Stimulated activated effector memory CD8-positive, alpha-beta T cell treated with anti-CD3 and anti-CD28 coated beads, Interleukin-12 subunit alpha, Interleukin-12 subunit beta, amount 100 ng/mL, for 72 hours (primary cell): ENCODE measurements at regions not wholly inside any gene's neighbourhood (a gene's known extent, or its start where the extent isn't known, plus 50 kb on each side); places are given as distances from the start of the nearest gene placed in this dataset.
"Not testable (repeated sequence)": the region's sequence is repeated elsewhere in the genome, so short reads cannot be mapped to it uniquely, and the experiment has no call there.

Source experiments
- ATAC-seq: fragments of 150-1000 bp; cut with Tn5 transposase; 2 replicates; pipeline ENCODE4 v1.10.0; 2021
- DNase-seq, 2 donors: peaks; one replicate each; pipeline ENCODE4 v3.0.0; 2021 to 2022; ENCODE audit warnings: low spot score in 2 of 2
- H3K27ac Mint-ChIP-seq: one replicate; pipeline ENCODE4 v1.8.0; 2022; ENCODE audit warnings: mild to moderate bottlenecking, mixed read lengths
- H3K36me3 Mint-ChIP-seq: one replicate; pipeline ENCODE4 v1.8.0; 2022; ENCODE audit warnings: mild to moderate bottlenecking, mixed read lengths
- H3K4me1 Mint-ChIP-seq: one replicate; pipeline ENCODE4 v1.8.0; 2022; ENCODE audit warnings: mixed read lengths
- H3K4me3 Mint-ChIP-seq: one replicate; pipeline ENCODE4 v1.8.0; 2022; ENCODE audit warnings: mild to moderate bottlenecking, mixed read lengths
- H3K9me3 Mint-ChIP-seq: one replicate; pipeline ENCODE4 v1.8.0; 2022; ENCODE audit warnings: mixed read lengths

DNA sequence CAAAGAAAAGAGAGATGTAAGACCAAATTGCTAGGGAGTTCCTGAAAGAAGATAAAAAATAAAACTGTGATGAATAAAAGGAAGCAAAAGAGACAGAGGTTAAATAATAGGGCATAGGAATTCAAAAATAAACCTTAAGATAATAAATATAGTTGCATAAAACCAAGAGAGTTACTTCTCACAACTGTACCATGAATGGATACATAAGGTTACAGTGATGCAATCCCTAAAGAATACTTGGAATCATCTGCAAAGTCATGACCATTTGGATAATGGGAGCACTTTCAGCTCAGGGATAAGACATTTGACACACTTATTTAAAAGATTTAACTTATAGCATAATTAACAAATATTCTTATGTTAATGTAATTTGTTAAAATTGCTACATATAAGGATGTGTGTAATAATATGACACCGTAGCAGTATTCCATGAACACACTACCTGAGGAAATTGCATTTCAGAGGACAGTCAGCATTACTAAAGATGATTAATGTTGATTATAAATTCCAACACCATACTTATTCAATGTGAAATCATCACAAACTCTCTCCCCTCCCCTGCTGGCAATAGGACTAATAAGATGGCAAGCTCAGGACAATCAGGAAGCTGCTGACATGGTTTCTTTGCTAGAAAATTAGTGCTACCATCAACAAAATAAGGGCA is 202.1 kb upstream of the AKR1E2 start:
- no peak for DNase-seq
- no peak overlapping the region for H3K27ac Mint-ChIP-seq
- H3K4me1 Mint-ChIP-seq: no peaks in the 10 kb centered on the region
- no peak overlapping the region for H3K4me3 Mint-ChIP-seq
- H3K36me3 Mint-ChIP-seq: no peaks in the 10 kb centered on the region
- ATAC-seq: no peak
- H3K9me3 Mint-ChIP-seq: peaks cover 5% of the 10 kb centered on the region

DNA sequence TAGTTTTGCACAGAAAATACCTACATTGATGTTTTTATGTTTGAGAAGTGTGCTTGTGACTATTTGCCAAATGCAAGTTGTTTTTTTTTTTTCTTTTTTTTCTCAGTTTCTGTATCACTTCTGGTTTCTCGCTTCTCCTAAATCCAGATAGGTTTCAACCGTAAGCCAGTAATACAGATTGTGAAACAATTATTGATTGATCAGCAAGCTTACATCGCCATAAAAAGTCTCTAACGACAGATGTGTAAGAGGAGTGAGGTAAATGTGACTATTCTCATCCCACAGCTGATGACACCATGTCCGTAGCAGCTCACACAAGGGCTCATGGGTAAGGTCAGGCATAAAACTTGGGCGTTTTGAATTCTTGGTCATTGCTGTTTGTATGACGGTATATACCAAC is 202.8 kb upstream of the AKR1E2 start:
- Mint-ChIP-seq H3K4me3 (no peak overlapping the region), H3K4me1 (no peaks in the 10 kb centered on the region)
- no peak for ATAC-seq

DNA sequence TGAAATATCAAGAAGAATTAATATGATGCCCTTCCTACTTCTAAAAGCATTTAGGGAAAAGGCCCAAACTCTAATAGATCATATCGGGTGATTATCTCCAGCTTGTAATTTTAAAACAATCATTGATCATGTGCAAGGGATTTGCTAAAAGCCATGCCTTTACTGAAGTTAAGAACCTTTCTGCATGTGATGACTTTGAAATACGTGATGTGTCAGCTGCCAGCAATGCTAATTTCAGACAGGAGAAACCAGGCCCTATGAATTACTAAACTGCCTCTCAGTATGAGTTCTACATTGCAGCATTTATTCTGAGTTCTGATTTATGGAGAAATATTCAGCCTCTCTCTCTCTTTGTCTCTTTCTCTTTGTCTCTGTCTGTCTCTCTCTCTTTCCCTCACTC is 203.6 kb upstream of the AKR1E2 start:
- DNase-seq: no peak
- Mint-ChIP-seq H3K9me3 (peaks cover 5% of the 10 kb centered on the region), H3K27ac (no peak overlapping the region), H3K4me1 (no peaks in the 10 kb centered on the region), H3K36me3 (no peaks in the 10 kb centered on the region), H3K4me3 (no peak overlapping the region)
- no peak for ATAC-seq

More for the DNA sequence above, 202.8 kb upstream of the AKR1E2 start:
- Mint-ChIP-seq H3K9me3 (peaks cover 5% of the 10 kb centered on the region), H3K27ac (no peak overlapping the region), H3K36me3 (no peaks in the 10 kb centered on the region)
- no peak for DNase-seq

DNA sequence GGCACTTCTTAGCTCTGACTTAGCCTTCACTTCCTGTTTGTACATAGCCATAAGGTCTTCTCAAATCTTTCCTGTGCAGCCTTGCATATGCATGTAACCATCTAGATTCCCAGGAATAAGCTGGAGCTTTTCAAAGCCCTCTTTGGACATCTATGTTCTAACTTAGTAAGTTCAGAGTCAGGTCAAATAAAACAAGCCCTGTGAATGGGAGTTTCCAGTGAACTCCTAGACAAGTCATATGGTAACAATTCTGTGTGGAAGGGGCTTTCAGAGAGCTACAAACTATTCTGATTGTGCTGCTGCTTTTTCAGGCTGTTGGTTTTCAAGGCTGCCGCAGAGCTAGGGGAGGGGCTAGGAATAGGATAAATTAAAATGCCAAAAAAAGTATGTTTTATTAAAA is 208.4 kb upstream of the AKR1E2 start:
- Mint-ChIP-seq H3K36me3 (no peaks in the 10 kb centered on the region), H3K27ac (no peak overlapping the region), H3K4me1 (no peaks in the 10 kb centered on the region), H3K9me3 (peaks cover 12% of the 10 kb centered on the region), H3K4me3 (no peak overlapping the region)
- ATAC-seq: no peak
- no peak for DNase-seq

DNA sequence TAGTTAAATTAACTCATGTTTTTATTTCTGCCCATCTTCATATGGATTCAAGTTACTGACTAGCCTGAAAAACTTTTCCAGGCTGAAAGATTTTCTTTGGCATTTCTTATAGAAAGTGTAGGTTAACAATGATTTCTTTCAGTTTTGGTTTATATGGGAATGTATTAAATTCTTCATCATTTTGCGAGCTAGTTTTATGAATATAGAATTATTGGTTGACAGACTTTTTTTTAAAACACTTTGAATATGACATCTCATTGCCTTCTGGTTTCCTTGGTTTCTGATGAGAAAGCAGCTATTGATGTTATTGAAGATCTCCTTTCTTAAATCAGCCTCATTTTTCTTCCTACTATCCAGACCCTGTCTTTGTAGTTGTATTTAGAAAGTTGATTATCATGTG is 211.0 kb upstream of the AKR1E2 start:
- Mint-ChIP-seq H3K36me3 (no peaks in the 10 kb centered on the region), H3K27ac (no peak overlapping the region), H3K4me1 (no peaks in the 10 kb centered on the region), H3K4me3 (no peak overlapping the region), H3K9me3 (peaks cover 12% of the 10 kb centered on the region)
- no peak for DNase-seq
- ATAC-seq: no peak

DNA sequence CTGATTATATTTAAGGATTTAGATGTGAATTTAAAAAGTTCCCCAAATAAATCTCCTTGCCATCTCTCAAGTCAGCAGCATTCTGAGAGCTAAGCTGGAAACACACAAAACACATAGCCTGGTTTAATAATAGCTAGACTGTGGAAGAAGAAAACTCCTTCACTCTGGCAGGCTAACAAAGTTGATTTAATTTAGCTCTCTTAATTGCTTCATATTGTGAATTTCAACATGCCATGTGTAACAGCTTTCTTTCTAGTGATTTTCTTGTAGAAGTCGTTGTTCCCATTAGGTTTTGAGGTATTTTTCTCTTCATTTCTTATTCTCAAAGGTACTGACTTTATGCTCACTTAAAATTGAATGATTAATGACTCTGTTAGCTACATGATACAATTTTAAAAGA is 216.8 kb upstream of the AKR1E2 start:
- ATAC-seq (no peak), DNase-seq (no peak)
- Mint-ChIP-seq H3K36me3 (no peaks in the 10 kb centered on the region), H3K9me3 (no peaks in the 10 kb centered on the region), H3K4me1 (no peaks in the 10 kb centered on the region), H3K27ac (no peak overlapping the region), H3K4me3 (no peak overlapping the region)

DNA sequence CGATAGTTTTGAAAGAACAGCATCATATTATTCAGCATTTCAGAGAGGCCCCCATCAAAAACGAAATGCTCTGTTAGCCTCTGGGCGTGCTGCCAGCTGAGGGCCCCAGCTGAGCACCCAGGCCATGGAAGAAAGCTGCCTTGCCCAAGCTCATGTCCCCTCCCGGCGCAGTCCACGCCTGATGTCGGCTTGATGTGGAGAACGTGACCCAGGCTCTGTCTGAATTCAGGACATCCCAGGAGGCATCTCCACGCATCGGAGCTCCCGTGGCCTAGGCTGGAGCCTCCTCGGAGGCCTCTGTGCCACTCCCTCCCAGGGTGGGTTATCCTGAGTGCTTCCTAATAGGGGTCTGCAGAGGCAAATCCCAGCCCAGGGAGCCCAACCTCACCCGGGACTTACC is 218.3 kb upstream of the AKR1E2 start:
- DNase-seq: no peak
- H3K4me3 Mint-ChIP-seq: no peak overlapping the region
- no peak for ATAC-seq

DNA sequence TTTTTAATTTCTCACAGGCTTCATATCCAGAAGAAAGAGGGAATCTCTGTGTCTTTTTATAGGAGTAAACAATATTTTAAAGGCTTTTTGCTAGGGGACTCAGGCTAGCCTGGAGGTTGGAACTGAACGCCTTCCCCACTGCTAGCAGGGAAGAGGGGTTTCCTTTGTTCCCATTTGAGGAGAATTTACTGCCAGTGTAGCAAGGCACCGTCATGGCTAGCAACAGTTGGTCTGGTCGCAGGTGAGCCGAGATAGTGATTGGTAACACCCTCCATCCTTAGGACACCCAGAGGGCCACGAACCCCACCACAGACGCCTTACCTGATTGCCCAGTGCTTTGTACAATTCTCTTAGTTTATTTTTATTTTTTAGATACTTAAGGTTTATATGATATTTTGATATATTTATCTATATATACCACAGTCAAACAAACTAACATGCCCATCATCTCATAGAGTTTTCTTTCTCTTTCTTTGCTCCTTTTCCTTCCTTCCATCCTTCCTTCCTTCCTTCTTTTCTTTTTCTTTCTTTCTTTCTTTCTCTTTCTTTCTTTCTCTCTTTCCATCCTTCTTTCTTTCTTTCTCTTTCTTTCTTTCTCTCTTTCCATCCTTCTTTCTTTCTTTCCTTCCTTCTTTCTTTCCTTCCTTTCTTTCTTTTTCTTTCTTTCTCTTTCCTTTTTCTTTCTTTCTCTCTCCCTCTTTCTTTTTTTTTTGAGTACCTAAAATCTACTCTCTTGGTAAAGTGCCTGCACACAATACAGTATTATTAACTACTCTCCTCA is 219.0 kb upstream of the AKR1E2 start:
- H3K4me3 Mint-ChIP-seq: no peak overlapping the region
- no peaks in the 10 kb centered on the region for H3K4me1 Mint-ChIP-seq
- no peak for ATAC-seq
- H3K36me3 Mint-ChIP-seq: no peaks in the 10 kb centered on the region
- no peak for DNase-seq
- no peaks in the 10 kb centered on the region for H3K9me3 Mint-ChIP-seq
- no peak overlapping the region for H3K27ac Mint-ChIP-seq

More for the DNA sequence above, 218.3 kb upstream of the AKR1E2 start:
- H3K36me3 Mint-ChIP-seq: no peaks in the 10 kb centered on the region
- H3K4me1 Mint-ChIP-seq: no peaks in the 10 kb centered on the region
- no peaks in the 10 kb centered on the region for H3K9me3 Mint-ChIP-seq
- H3K27ac Mint-ChIP-seq: no peak overlapping the region

DNA sequence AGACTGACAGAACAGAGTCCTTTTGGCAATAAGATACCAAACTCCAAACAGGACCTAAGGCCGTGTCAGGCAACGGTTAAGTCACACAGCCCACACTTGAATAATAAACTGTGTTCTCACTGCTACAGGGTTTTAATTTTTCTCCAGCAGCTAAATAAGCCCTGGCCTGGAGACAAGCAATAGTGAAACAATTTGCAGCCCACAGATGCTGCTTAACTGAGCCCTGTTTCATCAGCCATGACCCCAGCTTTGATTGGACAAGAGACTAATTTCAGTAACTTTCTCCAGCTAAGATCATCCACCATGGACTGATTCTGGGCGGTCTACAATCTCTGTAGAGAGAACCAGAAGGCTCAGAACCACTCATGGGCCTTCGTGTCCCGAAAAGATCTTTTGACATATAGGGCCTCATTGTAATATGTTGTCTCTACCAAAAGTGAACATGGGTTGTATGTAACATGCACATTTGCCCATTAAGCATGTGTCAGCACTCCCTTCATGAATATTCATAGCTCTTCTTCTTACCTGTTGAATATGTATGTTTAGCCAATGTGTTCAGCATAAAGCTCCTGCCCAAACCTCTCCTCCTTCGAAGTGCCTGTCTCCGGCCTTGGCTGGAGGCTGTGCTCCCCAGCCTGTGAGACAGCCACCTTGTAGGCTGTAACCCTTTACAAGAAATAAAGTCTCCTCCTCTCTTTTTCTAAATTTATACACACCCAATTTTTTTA is 223.1 kb upstream of the AKR1E2 start:
- Mint-ChIP-seq H3K9me3 (no peaks in the 10 kb centered on the region), H3K4me3 (no peak overlapping the region), H3K27ac (no peak overlapping the region), H3K4me1 (no peaks in the 10 kb centered on the region), H3K36me3 (no peaks in the 10 kb centered on the region)
- DNase-seq: no peak
- ATAC-seq: no peak

DNA sequence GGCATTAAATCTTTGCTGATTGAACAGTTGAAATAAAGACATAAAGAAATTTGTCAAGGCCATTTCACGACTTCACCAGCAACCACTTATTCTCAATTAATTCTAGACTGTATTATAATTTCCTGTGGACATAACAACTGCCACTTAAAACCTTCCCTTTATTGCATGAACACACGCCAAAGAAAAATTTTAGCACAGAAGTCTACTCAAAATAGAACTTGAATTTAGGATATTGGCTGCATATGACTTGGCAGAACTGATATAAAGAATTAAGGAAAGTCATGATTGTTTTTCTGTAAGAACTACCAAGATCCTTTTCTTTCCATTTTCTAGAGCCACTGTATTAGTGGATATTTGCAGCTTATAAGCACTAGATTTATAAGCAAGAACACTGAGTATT is 226.5 kb upstream of the AKR1E2 start:
- no peak for ATAC-seq
- H3K36me3 Mint-ChIP-seq: no peaks in the 10 kb centered on the region

DNA sequence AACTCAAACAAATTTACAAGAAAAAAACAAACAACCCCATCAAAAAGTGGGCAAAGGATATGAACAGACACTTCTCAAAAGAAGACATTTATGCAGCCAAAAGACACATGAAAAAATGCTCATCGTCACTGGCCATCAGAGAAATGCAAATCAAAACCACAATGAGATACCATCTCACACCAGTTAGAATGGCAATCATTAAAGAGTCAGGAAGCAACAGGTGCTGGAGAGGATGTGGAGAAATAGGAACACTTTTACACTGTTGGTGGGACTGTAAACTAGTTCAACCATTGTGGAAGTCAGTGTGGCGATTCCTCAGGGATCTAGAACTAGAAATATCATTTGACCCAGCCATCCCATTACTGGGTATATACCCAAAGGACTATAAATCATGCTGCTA is 228.1 kb upstream of the AKR1E2 start:
- not testable (repeated sequence) for H3K9me3 Mint-ChIP-seq, H3K27ac Mint-ChIP-seq, H3K4me3 Mint-ChIP-seq, H3K4me1 Mint-ChIP-seq, ATAC-seq, H3K36me3 Mint-ChIP-seq, DNase-seq

More for the DNA sequence above, 226.5 kb upstream of the AKR1E2 start:
- Mint-ChIP-seq H3K4me3 (no peak overlapping the region), H3K9me3 (no peaks in the 10 kb centered on the region), H3K4me1 (no peaks in the 10 kb centered on the region), H3K27ac (no peak overlapping the region)
- no peak for DNase-seq

DNA sequence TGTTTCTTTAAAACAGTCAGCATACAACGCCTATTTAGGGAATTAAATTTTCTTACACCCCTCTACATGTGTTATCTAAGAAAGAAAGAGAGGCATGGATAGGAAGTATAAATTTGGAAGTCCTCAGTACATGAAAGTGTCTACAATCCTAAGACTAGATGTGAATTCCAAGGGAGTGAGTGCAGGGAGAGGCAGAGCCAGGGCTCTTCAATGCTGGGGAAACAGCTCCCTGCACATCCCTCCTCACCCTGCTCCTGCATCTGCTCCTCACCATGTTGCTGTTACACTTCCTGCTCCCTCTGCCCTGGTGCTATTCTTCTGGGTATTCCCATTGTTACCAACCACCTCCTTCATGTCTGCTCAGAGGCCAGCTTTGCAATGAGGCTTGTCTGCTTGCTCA is 229.1 kb upstream of the AKR1E2 start:
- H3K27ac Mint-ChIP-seq: no peak overlapping the region
- H3K4me3 Mint-ChIP-seq: no peak overlapping the region
- ATAC-seq (no peak), DNase-seq (no peak)
- no peaks in the 10 kb centered on the region for H3K4me1 Mint-ChIP-seq
- no peaks in the 10 kb centered on the region for H3K36me3 Mint-ChIP-seq
- H3K9me3 Mint-ChIP-seq: no peaks in the 10 kb centered on the region

DNA sequence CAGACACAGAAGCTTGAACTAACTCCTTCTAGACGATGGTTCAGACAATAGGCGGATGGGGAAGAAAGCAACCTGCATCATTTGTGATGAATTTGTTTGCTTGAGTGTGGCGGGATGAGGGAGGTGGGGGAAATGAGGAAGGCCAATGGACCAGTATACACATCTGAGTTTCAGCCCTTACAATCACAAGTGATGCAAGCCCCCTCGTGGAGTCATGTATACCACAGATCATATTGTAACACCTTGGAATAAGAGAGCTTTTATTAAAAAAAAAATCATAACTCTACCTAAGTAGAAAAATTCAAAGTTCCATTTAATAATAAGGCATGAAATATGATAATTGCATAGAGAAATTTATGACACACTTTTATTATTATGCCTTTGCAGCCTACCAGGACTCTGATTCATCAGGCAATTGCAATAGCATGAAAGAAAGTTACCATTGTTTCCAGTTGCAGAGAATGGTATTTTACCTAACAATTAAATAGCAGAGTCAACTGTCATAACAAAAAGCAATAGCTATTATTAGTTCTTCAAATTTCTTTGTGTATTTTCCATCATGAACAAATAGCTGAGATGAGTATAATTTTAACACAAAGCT is 230.2 kb upstream of the AKR1E2 start:
- H3K9me3 Mint-ChIP-seq: no peaks in the 10 kb centered on the region
- DNase-seq (no peak), ATAC-seq (no peak)
- no peaks in the 10 kb centered on the region for H3K4me1 Mint-ChIP-seq
- no peak overlapping the region for H3K27ac Mint-ChIP-seq
- H3K4me3 Mint-ChIP-seq: no peak overlapping the region
- H3K36me3 Mint-ChIP-seq: no peaks in the 10 kb centered on the region

DNA sequence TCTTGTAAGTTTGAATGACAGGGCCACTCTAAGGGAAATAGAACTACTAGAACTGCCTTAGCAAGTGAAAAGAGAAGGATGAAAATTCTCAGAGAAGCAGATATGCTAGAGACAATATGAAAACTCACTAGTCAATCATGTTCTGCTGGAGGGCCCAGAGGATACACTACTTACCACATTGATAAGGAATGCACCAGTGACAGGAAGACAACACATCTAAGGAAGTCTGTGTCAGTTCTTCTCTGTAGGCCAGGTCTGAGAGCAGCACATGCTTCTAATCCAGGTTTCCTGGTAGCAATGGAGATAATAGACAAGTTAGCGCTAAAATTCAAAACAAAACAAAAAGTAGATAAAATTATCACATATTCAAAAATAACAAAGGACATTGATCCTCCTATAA is 235.2 kb upstream of the AKR1E2 start:
- H3K9me3 Mint-ChIP-seq: no peaks in the 10 kb centered on the region
- H3K4me1 Mint-ChIP-seq: no peaks in the 10 kb centered on the region
- DNase-seq (no peak), ATAC-seq (no peak)
- H3K36me3 Mint-ChIP-seq: no peaks in the 10 kb centered on the region
- no peak overlapping the region for H3K4me3 Mint-ChIP-seq
- H3K27ac Mint-ChIP-seq: no peak overlapping the region

DNA sequence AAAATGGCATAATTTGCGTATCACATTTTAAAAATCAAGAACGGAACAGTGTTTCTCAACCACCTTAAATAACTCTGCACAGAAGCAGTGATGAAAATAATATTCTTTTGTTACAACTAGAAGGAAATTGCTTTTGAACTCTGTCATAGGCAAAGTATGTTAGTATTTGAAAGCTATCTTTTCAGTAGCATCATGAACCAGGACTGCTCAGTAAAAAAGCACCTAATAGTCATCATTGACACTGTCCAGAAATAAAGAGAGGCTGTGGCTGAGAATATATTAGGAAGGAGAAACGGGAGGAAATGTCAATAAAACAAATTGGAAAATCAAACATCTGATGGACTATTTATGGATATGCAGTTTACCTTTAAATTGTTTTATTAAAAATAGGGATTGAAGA is 237.2 kb upstream of the AKR1E2 start:
- no peak overlapping the region for H3K4me3 Mint-ChIP-seq
- DNase-seq (no peak), ATAC-seq (no peak)
- H3K4me1 Mint-ChIP-seq: no peaks in the 10 kb centered on the region
- H3K36me3 Mint-ChIP-seq: no peaks in the 10 kb centered on the region
- no peaks in the 10 kb centered on the region for H3K9me3 Mint-ChIP-seq
- no peak overlapping the region for H3K27ac Mint-ChIP-seq
